Fibroblast of lung (primary cell): ENCODE measurements at regions not wholly inside any gene's neighbourhood (a gene's known extent, or its start where the extent isn't known, plus 50 kb on each side); places are given as distances from the start of the nearest gene placed in this dataset.

Experiments
- EZH2 ChIP-seq: IDR thresholded peaks from 2 replicates; pipeline ENCODE4 v1.5.1; 2012; ENCODE audit warnings: low read length, control low read depth, mild to moderate bottlenecking; ENCODE audit errors: missing control alignments
- TF ChIP-seq, protein P1 (sequence below), 2 donors: IDR thresholded peaks in 1 of 2; conservative IDR thresholded peaks in 1 of 2; 1 replicate in 1 of 2; 2 replicates in 1 of 2; pipeline ENCODE4 v1.5.1; 2011 to 2012; ENCODE audit warnings: low read length in 2 of 2, control low read depth in 1 of 2, inconsistent platforms in 1 of 2, low read depth in 1 of 2, mild to moderate bottlenecking in 1 of 2

DNA sequence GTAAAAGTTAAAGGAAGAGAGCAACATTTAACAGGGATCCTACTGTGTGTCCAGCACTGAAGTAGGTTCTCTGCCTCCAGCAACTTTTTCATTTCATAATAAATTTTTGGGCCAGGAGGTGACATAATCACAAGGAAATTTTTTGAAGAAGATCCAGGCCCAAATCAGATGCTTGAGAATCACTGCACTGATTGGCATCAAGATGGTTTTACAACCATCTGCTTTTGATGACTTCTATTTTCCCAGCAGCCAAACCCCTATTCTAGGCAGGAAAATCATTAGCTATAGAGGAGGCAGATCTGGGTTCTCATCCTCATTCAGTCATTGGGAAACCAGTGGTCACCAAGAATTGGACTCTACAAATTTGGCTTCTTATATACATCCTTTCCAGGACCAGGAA, 79.0 kb downstream of the ARL4A start:
- TF ChIP-seq, protein P1, sequence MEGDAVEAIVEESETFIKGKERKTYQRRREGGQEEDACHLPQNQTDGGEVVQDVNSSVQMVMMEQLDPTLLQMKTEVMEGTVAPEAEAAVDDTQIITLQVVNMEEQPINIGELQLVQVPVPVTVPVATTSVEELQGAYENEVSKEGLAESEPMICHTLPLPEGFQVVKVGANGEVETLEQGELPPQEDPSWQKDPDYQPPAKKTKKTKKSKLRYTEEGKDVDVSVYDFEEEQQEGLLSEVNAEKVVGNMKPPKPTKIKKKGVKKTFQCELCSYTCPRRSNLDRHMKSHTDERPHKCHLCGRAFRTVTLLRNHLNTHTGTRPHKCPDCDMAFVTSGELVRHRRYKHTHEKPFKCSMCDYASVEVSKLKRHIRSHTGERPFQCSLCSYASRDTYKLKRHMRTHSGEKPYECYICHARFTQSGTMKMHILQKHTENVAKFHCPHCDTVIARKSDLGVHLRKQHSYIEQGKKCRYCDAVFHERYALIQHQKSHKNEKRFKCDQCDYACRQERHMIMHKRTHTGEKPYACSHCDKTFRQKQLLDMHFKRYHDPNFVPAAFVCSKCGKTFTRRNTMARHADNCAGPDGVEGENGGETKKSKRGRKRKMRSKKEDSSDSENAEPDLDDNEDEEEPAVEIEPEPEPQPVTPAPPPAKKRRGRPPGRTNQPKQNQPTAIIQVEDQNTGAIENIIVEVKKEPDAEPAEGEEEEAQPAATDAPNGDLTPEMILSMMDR (conservative IDR thresholded peaks at IDR 0.05 in 1 of 2, IDR thresholded peaks at IDR 0.05 in 1 of 2; ENCODE audit: low read depth in 1 of 2, low read length in 2 of 2) = no peak
- no peak for TF ChIP-seq EZH2
